ENCODE measurements at regions not wholly inside any gene's neighbourhood (a gene's known extent, or its start where the extent isn't known, plus 50 kb on each side); places are given as distances from the start of the nearest gene placed in this dataset.

GRCh38 chr12:85627584-85627983 is 208.6 kb downstream of the RASSF9 start:
- Histone ChIP-seq H3K9ac (replicated peaks in 1 of 4; ENCODE audit: extremely low read depth in 1 of 4, low read depth in 3 of 4, low read length in 3 of 4) (no peak overlapping the region), H2BK120ac (replicated peaks; ENCODE audit: low read depth, low read length) (no peak overlapping the region), H3K4me2 (ENCODE audit: insufficient read depth in 1 of 2, low read depth in 2 of 2, low read length in 2 of 2) (no peak overlapping the region), H4K91ac (replicated peaks; ENCODE audit: insufficient read length, low read length) (no peak overlapping the region), H3K23me2 (ENCODE audit: low read depth, low read length) (no peaks in the 10 kb centered on the region), H3K4me3 (ENCODE audit: extremely low read depth in 1 of 4, insufficient read depth in 2 of 4, low read depth in 3 of 4, low read length in 4 of 4) (no peak overlapping the region), H3K14ac (ENCODE audit: insufficient read length) (no peak overlapping the region), H2AK5ac (ENCODE audit: low read depth, low read length) (no peak overlapping the region), H4K20me1 (replicated peaks in 1 of 2; ENCODE audit: control insufficient read depth in 1 of 2, insufficient read depth in 2 of 2, low read length in 2 of 2) (no peaks in the 10 kb centered on the region), H3K18ac (ENCODE audit: extremely low read depth, low read length) (no peak overlapping the region), H4K5ac (ENCODE audit: insufficient read length, low read depth, low read length) (no peak overlapping the region), H3K27me3 (replicated peaks in 1 of 4; ENCODE audit: control insufficient read depth in 3 of 4, extremely low read depth in 1 of 4, insufficient read depth in 3 of 4, low read length in 3 of 4) (no peaks in the 10 kb centered on the region), H3K56ac (replicated peaks; ENCODE audit: insufficient read length, low read depth, low read length) (no peak overlapping the region), H3K23ac (ENCODE audit: insufficient read length) (no peak overlapping the region), H3K79me2 (ENCODE audit: control insufficient read depth in 1 of 2, insufficient read depth in 2 of 2, low read length in 2 of 2) (no peaks in the 10 kb centered on the region), H3K4me1 (replicated peaks in 1 of 4; ENCODE audit: control insufficient read depth in 3 of 4, insufficient read depth in 4 of 4, low read length in 3 of 4) (no peaks in the 10 kb centered on the region), H4K8ac (ENCODE audit: extremely low read depth, insufficient read depth, low read length) (no peak overlapping the region), H3K27ac (ENCODE audit: low read depth, low read length) (no peak overlapping the region), H3K9me3 (ENCODE audit: insufficient read depth in 2 of 2, low read depth in 1 of 2, low read length in 1 of 2) (no peaks in the 10 kb centered on the region), H2BK12ac (ENCODE audit: low read depth, low read length) (no peak overlapping the region), H3K36me3 (ENCODE audit: control insufficient read depth in 2 of 4, insufficient read depth in 4 of 4, low read length in 3 of 4) (no peaks in the 10 kb centered on the region), H3K4ac (replicated peaks; ENCODE audit: insufficient read length, low read depth, low read length) (no peak overlapping the region), H2BK15ac (ENCODE audit: low read length) (no peak overlapping the region), H2AFZ (ENCODE audit: low read length) (no peak overlapping the region), H3K79me1 (ENCODE audit: low read depth, low read length) (no peaks in the 10 kb centered on the region), H2BK20ac (ENCODE audit: low read length) (no peak overlapping the region), H2BK5ac (ENCODE audit: low read depth, low read length) (no peak overlapping the region)
- CTCF ChIA-PET (ENCODE audit: partially characterized antibody) = interaction anchor here (0.6 to 1.2 kb wide), 3 partner anchors 15 to 239 kb away, joined by 3 read pairs; no protein-coding TSS in a partner anchor
- 96% methylated on average over 2 of the region's 2 CpGs; no CpG with 5 or more reads in 1 of the 2 experiments for WGBS, 2 experiments (ENCODE audit: extremely low coverage in 1 of 2, insufficient coverage in 1 of 2, insufficient read length in 1 of 2, insufficient replicate concordance in 2 of 2, low coverage in 1 of 2, low lambda C conversion rate in 2 of 2, missing lambda C conversion rate in 1 of 2)
- DNase-seq (ENCODE audit: low read depth in 1 of 2, low spot score in 2 of 2) = no peak
- POLR2A ChIA-PET (ENCODE audit: partially characterized antibody) = no interaction called here
- FAIRE-seq = no peak
- no peak for TF ChIP-seq SP2 (IDR thresholded peaks at IDR 0.05; ENCODE audit: low read length)
- no peak for TF ChIP-seq TBP (IDR thresholded peaks at IDR 0.05; ENCODE audit: low read depth, low read length)
- TF ChIP-seq RBBP5 (IDR thresholded peaks at IDR 0.05; ENCODE audit: borderline replicate concordance, low read depth, low read length) = no peak
- no peak for TF ChIP-seq POLR2AphosphoS5 (IDR thresholded peaks at IDR 0.05; ENCODE audit: low read depth, low read length)
- TF ChIP-seq SAP30 (IDR thresholded peaks at IDR 0.05; ENCODE audit: insufficient read depth, insufficient replicate concordance, low read length) = no peak
- no peak for TF ChIP-seq EP300 (IDR thresholded peaks at IDR 0.05; ENCODE audit: borderline replicate concordance in 1 of 2, low read depth in 2 of 2, low read length in 2 of 2)
- no peak for TF ChIP-seq USF2 (IDR thresholded peaks at IDR 0.05; ENCODE audit: low read length)
- no peak for TF ChIP-seq MAX (IDR thresholded peaks at IDR 0.05)
- no peak for TF ChIP-seq ASH2L (IDR thresholded peaks at IDR 0.05; ENCODE audit: low read length)
- no peak for TF ChIP-seq E2F6 (IDR thresholded peaks at IDR 0.05)
